GM18517 (cell line): ENCODE measurements at regions not wholly inside any gene's neighbourhood (a gene's known extent, or its start where the extent isn't known, plus 50 kb on each side); places are given as distances from the start of the nearest gene placed in this dataset.
"Not testable (repeated sequence)": the region's sequence is repeated elsewhere in the genome, so short reads cannot be mapped to it uniquely, and the experiment has no call there.

Source experiments
- ATAC-seq: cut with Tn5 transposase; IDR thresholded peaks from one replicate; pipeline ENCODE4 v1.9.1; 2021; ENCODE audit warnings: mild to moderate bottlenecking, moderate library complexity; ENCODE audit not compliant: unreplicated experiment

GRCh38 chr7:131067220-131067619, 260.5 kb upstream of the MKLN1 start:
- ATAC-seq = no peak

GRCh38 chr7:131068604-131069021, 259.1 kb upstream of the MKLN1 start:
- no peak for ATAC-seq

- no peak for ATAC-seq
Observed at GRCh38 chr7:131071786-131072504, 255.7 kb upstream of the MKLN1 start.

- no peak for ATAC-seq
Observed at GRCh38 chr7:131072505-131073091, 255.1 kb upstream of the MKLN1 start.

DNA sequence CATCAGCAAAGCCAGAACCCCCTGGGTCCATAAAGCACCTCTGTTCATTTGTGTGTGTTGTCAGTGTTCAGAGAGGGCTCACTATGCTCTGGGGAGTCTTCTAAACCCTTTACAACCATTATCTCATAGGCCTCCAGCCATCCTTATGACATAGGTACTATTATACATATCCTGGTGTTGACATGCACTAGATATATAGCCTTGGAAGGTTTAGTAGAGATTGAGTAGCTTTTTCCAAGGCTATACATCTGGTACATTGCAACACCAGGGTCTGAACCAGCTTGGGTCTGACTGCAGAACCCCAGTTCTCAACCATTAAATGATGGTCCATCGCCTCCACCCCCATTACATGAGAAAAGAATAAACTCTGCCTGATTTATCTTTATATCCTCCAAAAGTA, 253.6 kb upstream of the MKLN1 start:
- ATAC-seq = no peak

DNA sequence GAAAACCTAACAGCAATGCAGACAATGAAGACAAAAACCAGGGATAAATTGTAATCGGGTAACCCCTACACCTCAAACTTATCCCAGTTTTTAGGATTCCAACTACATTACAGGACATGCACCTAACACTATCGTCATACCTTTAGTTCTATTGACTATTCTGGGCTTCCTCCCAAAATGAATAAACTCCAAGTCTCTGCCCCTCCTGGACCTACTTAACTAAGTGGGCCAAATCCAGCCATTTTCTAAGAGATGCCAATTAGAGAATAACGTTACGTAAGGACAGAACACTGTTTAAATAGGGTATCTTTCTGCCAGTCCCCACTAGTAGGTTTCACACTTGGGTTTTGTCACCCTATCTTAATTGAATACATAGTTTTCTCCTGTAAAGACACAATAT, 253.1 kb upstream of the MKLN1 start:
- no peak for ATAC-seq

DNA sequence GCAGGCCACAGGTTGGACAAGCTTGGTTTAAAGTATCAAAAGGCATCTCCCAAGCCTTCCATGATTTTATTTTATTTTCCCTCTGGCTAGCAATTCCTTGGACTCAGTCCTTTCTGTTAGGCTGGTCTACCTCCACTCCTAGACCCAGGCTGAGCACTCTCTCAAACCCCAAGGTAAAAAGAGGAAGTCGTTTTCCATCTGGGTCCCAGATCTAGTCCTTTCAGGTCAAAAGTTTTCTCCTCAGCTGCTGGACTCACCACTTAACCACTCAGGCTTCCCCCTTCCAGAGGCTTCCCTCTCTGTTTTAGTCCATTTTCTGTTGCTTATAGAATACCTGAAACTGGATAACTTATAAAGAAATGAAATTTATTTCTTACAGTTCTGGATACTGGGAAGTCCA, 252.3 kb upstream of the MKLN1 start:
- ATAC-seq = no peak

DNA sequence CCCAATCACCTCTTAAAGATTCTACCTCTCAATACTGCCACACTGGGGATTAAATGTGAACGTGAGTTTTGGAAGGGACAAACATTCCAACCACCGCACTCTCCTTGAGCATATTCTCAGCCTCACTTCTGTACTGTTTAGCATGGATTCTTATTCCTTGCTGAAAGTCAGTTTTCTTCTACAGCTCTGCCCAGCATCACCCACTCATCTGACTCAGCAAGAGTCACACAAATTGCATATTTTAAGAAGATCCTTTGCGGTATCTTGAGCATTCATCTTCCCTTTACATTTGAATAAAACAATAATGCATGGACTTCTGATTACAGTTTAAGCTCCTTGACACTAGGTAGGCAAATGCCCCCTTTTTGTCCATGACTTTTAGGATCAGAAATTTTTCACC, 251.6 kb upstream of the MKLN1 start:
- ATAC-seq = no peak

DNA sequence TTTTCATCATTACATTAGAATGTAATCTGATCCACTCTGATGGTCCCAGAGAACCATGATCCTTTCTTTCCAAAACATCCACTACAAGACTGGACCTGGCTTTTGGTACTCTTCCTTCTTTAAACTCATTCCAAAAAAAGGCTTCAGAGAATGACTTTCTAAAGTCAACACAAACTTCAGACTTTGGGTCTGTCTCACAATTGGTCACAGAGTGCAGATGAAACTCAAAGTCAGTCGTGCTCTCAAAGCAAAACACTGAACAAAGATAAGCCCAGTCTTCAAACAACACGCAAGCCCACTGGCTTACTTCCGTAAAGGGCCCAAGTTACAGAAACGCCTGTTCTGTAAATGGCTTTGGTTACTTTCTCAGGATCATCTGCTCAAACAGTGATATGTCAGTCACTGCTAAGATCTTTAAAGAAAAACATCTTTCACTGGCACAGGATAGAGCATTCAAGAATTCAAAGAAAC, 250.9 kb upstream of the MKLN1 start:
- no peak for ATAC-seq

DNA sequence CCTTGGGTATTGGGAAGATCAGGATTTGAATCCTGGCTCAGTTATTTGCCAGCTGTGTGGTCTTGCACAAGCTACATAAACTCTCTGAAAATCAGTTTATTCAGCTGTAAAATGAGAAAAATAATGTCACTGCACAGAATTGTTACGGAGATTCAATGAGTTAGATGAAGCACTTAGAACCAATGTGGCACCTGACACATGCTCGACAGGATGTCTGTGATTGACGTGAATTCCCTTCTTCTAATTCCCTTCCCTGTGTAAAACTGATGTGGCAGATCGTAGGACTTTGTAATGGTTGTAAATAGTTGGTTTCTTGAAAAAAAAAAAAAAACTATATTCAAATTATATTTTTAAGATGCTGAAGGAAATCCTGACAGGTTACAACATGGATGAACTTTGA, 249.9 kb upstream of the MKLN1 start:
- ATAC-seq = no peak

- no peak for ATAC-seq
Observed at GRCh38 chr7:131080754-131081153, 246.9 kb upstream of the MKLN1 start.

DNA sequence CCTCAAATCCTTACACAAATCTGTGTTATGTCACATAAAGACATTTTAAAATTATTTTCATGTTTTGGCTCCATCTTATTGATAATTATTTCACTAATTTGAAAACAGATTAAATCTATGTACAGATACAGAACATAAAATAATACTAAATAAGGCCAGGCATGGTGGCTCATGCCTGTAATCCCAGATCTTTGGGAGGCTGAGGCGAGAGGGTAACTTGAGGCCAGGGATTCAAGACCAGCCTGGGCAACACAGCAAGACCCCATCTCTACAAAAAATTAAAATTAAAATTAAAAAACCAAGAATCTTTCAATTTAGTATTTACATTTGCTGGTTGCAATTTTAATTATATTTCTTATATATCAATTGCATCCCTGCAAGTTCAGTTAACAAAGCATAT, 246.4 kb upstream of the MKLN1 start:
- no peak for ATAC-seq

- no peak for ATAC-seq
Observed at GRCh38 chr7:131083781-131084180, 243.9 kb upstream of the MKLN1 start.

DNA sequence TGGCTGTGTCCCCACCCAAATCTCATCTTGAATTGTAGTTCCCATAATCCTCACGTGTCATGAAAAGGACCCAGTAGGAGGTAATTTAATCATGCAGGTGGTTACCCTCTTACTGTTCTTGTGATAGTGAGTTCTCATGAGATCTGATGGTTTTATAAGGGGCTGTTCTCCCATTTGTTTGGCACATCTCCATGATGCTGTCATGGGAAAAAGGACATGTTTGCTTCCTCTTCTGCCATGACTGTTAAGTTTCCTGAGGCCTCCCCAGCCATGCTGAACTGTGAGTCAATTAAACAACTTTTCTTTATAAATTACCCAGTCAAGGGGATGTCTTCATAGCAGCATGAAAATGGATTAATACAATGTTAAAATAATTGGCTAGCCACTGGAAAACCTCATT, 243.3 kb upstream of the MKLN1 start:
- not testable (repeated sequence) for ATAC-seq

- no peak for ATAC-seq
Observed at GRCh38 chr7:131087756-131088658, 239.7 kb upstream of the MKLN1 start.

- no peak for ATAC-seq
Observed at GRCh38 chr7:131090188-131090587, 237.5 kb upstream of the MKLN1 start.

DNA sequence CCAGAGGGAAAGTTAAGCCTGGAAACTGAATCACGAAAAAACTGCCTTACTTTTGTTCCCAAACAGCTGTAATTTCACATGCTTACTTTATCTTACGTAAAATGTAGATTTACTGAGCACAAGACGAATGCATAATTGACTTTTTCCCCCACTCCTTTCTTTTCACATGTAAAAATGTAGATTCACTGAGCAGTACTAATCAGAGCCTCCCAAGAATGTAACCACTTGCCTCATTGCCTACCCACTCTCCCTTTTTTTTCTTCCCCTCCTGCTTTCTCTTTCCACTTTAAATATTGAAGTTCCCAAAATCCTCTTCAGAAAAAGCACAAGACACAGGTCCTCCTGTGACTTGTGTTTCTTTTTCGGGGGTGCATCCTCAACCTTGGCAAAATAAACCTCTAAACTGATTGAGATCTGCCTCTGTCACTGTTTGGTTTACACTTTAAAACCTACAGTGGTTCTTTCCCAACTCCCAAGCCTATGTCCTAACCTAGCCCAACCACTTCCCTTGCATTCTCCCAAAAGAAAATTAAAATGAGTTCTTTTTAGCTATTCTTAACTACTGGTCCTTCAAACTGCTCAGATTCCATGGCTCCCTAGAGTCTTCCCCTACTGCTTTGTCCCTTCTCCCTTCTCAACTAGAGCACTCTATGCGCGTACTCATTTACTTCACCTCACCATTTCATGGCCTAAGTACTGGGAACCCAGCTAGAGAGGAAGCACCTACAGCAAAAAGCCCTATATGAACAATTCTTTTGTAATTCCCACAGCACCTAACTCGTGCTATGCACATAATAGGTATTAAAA, 236.6 kb upstream of the MKLN1 start:
- no peak for ATAC-seq

DNA sequence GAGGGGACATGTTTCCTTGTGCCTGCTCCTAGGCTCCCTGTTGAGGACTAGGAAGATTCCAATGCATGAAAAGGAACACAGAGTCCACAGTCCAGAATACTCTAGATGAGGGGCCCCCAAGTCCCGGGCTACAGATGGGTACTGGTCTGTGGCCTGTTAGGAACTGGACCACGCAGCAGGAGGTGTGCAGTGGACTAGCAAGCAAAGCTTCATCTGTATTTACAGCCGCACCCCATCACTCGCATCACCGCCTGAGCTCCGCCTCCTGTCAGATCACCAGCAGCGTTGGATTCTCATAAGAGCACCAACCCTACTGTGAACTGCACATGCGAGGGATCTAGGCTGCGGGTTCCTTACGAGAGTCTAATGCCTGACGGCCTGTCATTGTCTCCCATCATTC, 233.0 kb upstream of the MKLN1 start:
- ATAC-seq = no peak

DNA sequence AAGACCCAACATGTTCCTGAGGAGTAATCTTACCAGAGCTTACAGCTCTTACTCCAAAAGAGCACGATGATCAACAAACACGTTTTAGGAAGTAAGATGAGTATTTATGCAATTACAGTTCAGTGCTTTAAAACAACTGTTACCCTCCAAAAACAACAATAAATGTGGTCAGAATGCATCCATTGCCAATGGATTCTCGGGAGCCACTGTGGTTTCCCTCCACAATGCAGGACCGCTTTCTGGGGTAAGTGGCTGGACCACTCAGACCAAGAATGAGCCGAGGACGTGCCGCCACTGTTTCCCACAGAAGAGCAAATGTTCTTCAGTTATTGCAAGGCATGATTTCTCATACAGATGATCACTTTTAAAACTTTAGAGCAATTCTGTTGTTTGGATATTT, 232.3 kb upstream of the MKLN1 start:
- no peak for ATAC-seq

DNA sequence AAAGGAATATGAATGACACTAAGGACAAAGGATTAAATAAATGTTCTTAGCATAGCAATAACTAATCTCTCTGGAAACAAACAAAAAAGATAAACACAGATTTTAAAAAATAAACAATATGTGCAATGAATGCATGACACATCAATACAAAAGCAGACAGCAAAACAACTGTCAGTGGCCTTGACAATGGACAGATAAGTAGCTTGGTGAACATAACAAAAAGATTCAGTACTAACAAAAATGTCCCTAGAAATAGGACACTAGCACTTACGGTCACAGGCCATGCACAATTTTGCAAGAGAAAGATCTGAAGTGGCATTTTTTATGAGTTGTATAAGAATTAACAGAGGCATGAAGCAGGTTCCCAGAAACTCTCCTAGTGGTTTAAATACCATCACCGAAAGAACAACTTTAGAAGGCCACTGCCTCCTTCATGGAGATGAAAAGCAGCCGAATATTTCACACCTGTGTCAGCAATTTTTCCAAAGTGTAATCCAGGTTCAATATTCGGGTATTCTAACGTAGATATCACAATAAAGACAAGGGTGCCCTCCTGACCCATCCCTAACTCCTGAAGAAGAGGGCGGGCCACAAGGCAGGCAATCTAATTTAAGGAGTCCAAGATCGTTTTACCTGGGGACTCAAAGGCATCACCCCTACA, 231.3 kb upstream of the MKLN1 start:
- no peak for ATAC-seq
